ENCODE measurements at regions not wholly inside any gene's neighbourhood (a gene's known extent, or its start where the extent isn't known, plus 50 kb on each side); places are given as distances from the start of the nearest gene placed in this dataset.

- DNase-seq (ENCODE audit: low read depth, low spot score) (no peak), ATAC-seq (no peak)
- POLR2A ChIA-PET = no interaction called here
- BruUV-seq (replicated peaks) = no TSS peak
- H3K36me3 ChIP-seq (ENCODE audit: control insufficient read depth, insufficient read depth, low read length) = no peaks in the 10 kb centered on the region
- intact Hi-C loops (cut with micrococcal nuclease; ENCODE audit: unreplicated experiment) (no loop called here), in situ Hi-C loops (cut with HindIII; ENCODE audit: low pct_unique_long_range_greater_than_20kb, low sequenced_read_pairs) (no loop called here)
- no peaks in the 10 kb centered on the region for H3K27me3 ChIP-seq (ENCODE audit: control insufficient read depth, insufficient read depth, low read length)
- H3K4me1 ChIP-seq (ENCODE audit: control insufficient read depth, insufficient read depth, low read length) = no peaks in the 10 kb centered on the region
- H3K9me3 ChIP-seq (ENCODE audit: control insufficient read depth, insufficient read depth, low read depth, low read length) = no peaks in the 10 kb centered on the region
- no peak for TF ChIP-seq REST (IDR thresholded peaks at IDR 0.05; ENCODE audit: insufficient read depth in 1 of 2, low read depth in 2 of 2, low read length in 1 of 2)
- TF ChIP-seq POLR2AphosphoS5 (IDR thresholded peaks at IDR 0.05; ENCODE audit: low read depth, low read length) = no peak
- no peak for TF ChIP-seq SIN3A (IDR thresholded peaks at IDR 0.05; ENCODE audit: borderline replicate concordance, insufficient read depth, low read depth, low read length)
- H3K27ac ChIP-seq (ENCODE audit: low read length) = no peak overlapping the region
- CTCF ChIA-PET = no interaction called here
- no peak overlapping the region for H3K4me3 ChIP-seq (ENCODE audit: low read depth in 2 of 2, low read length in 2 of 2)
Observed at GRCh38 chr3:28859897-28860296, 421.0 kb upstream of the RBMS3 start.

GRCh38 chr3:28860307-28860706, 420.6 kb upstream of the RBMS3 start:
- in situ Hi-C loops (cut with HindIII; ENCODE audit: low pct_unique_long_range_greater_than_20kb, low sequenced_read_pairs) (no loop called here), intact Hi-C loops (cut with micrococcal nuclease; ENCODE audit: unreplicated experiment) (no loop called here)
- ChIA-PET CTCF (no interaction called here), POLR2A (no interaction called here)
- DNase-seq (ENCODE audit: low read depth, low spot score) = no peak
- H3K27me3 ChIP-seq (ENCODE audit: control insufficient read depth, insufficient read depth, low read length) = no peaks in the 10 kb centered on the region
- H3K4me3 ChIP-seq (ENCODE audit: low read depth in 2 of 2, low read length in 2 of 2) = no peak overlapping the region
- no TSS peak for BruUV-seq (replicated peaks)
- no peaks in the 10 kb centered on the region for H3K4me1 ChIP-seq (ENCODE audit: control insufficient read depth, insufficient read depth, low read length)
- no peaks in the 10 kb centered on the region for H3K36me3 ChIP-seq (ENCODE audit: control insufficient read depth, insufficient read depth, low read length)
- TF ChIP-seq SIN3A (IDR thresholded peaks at IDR 0.05; ENCODE audit: borderline replicate concordance, insufficient read depth, low read depth, low read length) = no peak
- TF ChIP-seq POLR2AphosphoS5 (IDR thresholded peaks at IDR 0.05; ENCODE audit: low read depth, low read length) = no peak
- TF ChIP-seq TCF7L2 (IDR thresholded peaks at IDR 0.05; ENCODE audit: low read depth, low read length) = no peak
- TF ChIP-seq CTCF (IDR thresholded peaks at IDR 0.05) = no peak
- no peak for TF ChIP-seq REST (IDR thresholded peaks at IDR 0.05; ENCODE audit: insufficient read depth in 1 of 2, low read depth in 2 of 2, low read length in 1 of 2)
- H3K27ac ChIP-seq (ENCODE audit: low read length) = no peak overlapping the region
- no peaks in the 10 kb centered on the region for H3K9me3 ChIP-seq (ENCODE audit: control insufficient read depth, insufficient read depth, low read depth, low read length)
- ATAC-seq = no peak
